Neuronal stem cell (in vitro differentiated cells): ENCODE measurements at regions not wholly inside any gene's neighbourhood (a gene's known extent, or its start where the extent isn't known, plus 50 kb on each side); places are given as distances from the start of the nearest gene placed in this dataset.
A peak's percentile ranks its signal among the peaks of the same experiment; 100 is the strongest.

Source experiments
- DNase-seq: peaks from one replicate; pipeline ENCODE4 v3.0.0-alpha.2; 2013; ENCODE audit warnings: low spot score
- H2AFZ ChIP-seq: one replicate; pipeline ENCODE4 v1.6.1; 2013; ENCODE audit warnings: mild to moderate bottlenecking, low read length, inconsistent platforms
- H2AK5ac ChIP-seq: 2 replicates; pipeline ENCODE4 v1.6.1; 2013; ENCODE audit warnings: low read depth, mild to moderate bottlenecking, inconsistent platforms, low read length, moderate library complexity, mixed read lengths
- H2BK120ac ChIP-seq: 2 replicates; pipeline ENCODE4 v1.6.1; 2013; ENCODE audit warnings: low read depth, mild to moderate bottlenecking, inconsistent platforms, low read length, moderate library complexity, mixed read lengths
- H2BK12ac ChIP-seq: one replicate; pipeline ENCODE4 v1.6.1; 2013; ENCODE audit warnings: low read length, inconsistent platforms
- H2BK15ac ChIP-seq: 2 replicates; pipeline ENCODE4 v1.6.1; 2013; ENCODE audit warnings: mild to moderate bottlenecking, low read length, inconsistent platforms, mixed read lengths
- H2BK5ac ChIP-seq: one replicate; pipeline ENCODE4 v1.6.1; 2013; ENCODE audit warnings: inconsistent platforms, mild to moderate bottlenecking, low read length, moderate library complexity
- H3K14ac ChIP-seq: one replicate; pipeline ENCODE4 v1.6.1; 2013; ENCODE audit warnings: low read length, inconsistent platforms
- H3K18ac ChIP-seq: 2 replicates; pipeline ENCODE4 v1.6.1; 2013; ENCODE audit warnings: low read length, inconsistent platforms
- H3K23ac ChIP-seq: 2 replicates; pipeline ENCODE4 v1.6.1; 2013; ENCODE audit warnings: low read depth, mild to moderate bottlenecking, mixed read lengths, low read length, inconsistent platforms; ENCODE audit not compliant: poor library complexity
- H3K27ac ChIP-seq: replicated peaks from 3 replicates; pipeline ENCODE4 v1.5.1; 2013; ENCODE audit warnings: low read length, inconsistent platforms
- H3K27me3 ChIP-seq, 3 experiments: 2 replicates each; pipeline ENCODE4 v1.6.1; 2013; ENCODE audit warnings: low read length in 3 of 3, mild to moderate bottlenecking in 2 of 3, inconsistent platforms in 1 of 3, low read depth in 1 of 3, mixed read lengths in 1 of 3, moderate library complexity in 1 of 3; ENCODE audit not compliant: control insufficient read depth in 3 of 3, insufficient read depth in 3 of 3
- H3K36me3 ChIP-seq, 2 donors: replicated peaks in 1 of 2; 2 replicates each; pipeline ENCODE4 v1.6.1; 2013; ENCODE audit warnings: low read length in 2 of 2; ENCODE audit not compliant: control insufficient read depth in 2 of 2, insufficient read depth in 2 of 2
- H3K4ac ChIP-seq: 2 replicates; pipeline ENCODE4 v1.6.1; 2013; ENCODE audit warnings: inconsistent platforms, mild to moderate bottlenecking, low read length, moderate library complexity
- H3K4me1 ChIP-seq, 2 donors: 1 replicate in 1 of 2; 2 replicates in 1 of 2; pipeline ENCODE4 v1.6.1; 2013; ENCODE audit warnings: low read length in 2 of 2, low read depth in 1 of 2; ENCODE audit not compliant: control insufficient read depth in 2 of 2, insufficient read depth in 1 of 2
- H3K4me2 ChIP-seq: one replicate; pipeline ENCODE4 v1.6.1; 2013; ENCODE audit warnings: mild to moderate bottlenecking, low read length, inconsistent platforms; ENCODE audit not compliant: insufficient read depth, poor library complexity, severe bottlenecking
- H3K4me3 ChIP-seq, 2 donors: 2 replicates each; pipeline ENCODE4 v1.5.1; 2013; ENCODE audit warnings: low read length in 2 of 2, mild to moderate bottlenecking in 2 of 2, inconsistent platforms in 1 of 2, moderate library complexity in 1 of 2
- H3K79me1 ChIP-seq: one replicate; pipeline ENCODE4 v1.6.1; 2013; ENCODE audit warnings: low read depth, mild to moderate bottlenecking, inconsistent platforms, low read length, moderate library complexity
- H3K9ac ChIP-seq: one replicate; pipeline ENCODE4 v1.6.1; 2013; ENCODE audit warnings: mild to moderate bottlenecking, low read depth, low read length, inconsistent platforms; ENCODE audit not compliant: poor library complexity
- H3K9me3 ChIP-seq, 2 donors: replicated peaks in 1 of 2; 2 replicates each; pipeline versions ENCODE3 to v1.6.1; 2013; ENCODE audit warnings: low read length in 2 of 2, mild to moderate bottlenecking in 2 of 2, inconsistent platforms in 1 of 2, low read depth in 1 of 2, mixed read lengths in 1 of 2, moderate library complexity in 1 of 2; ENCODE audit not compliant: control insufficient read depth in 2 of 2, insufficient read depth in 1 of 2
- H4K8ac ChIP-seq: one replicate; pipeline ENCODE4 v1.6.1; 2013; ENCODE audit warnings: low read depth, mild to moderate bottlenecking, inconsistent platforms, low read length, moderate library complexity
- H4K91ac ChIP-seq: one replicate; pipeline ENCODE4 v1.6.1; 2013; ENCODE audit warnings: low read length, low read depth, mild to moderate bottlenecking, inconsistent platforms; ENCODE audit not compliant: poor library complexity
- WGBS, 2 donors: extraction: QIAGEN DNeasy Blood & Tissue Kit; methylation state at CpG; one replicate each; pipeline ENCODE4 v1.1.7; 2013; ENCODE audit warnings: missing lambda C conversion rate in 2 of 2, mixed read lengths in 1 of 2; ENCODE audit not compliant: insufficient read length in 2 of 2, insufficient replicate concordance in 1 of 2; ENCODE audit errors: extremely low coverage in 2 of 2; 5-methylcytosine and 5-hydroxymethylcytosine counted together

DNA sequence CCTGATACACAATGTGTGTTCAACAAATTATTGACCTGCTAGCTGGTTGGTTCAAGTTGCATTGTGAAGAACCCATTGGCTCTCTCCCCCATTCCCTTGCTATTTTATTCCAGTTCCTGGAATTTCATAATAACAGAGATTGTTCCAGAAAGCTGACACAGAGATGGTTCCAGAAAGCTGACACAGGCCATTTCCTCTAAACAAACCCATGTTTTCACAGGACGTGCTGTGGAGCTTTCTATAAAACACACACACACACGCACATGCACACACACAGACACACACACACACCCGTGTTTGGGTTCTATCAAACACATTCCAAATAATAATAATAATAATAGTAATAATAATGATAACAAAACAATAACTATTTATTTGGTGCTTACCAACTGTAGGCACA lies 259.1 kb downstream of the CLIC5 start:
- no peak overlapping the region for H4K91ac ChIP-seq
- H2AK5ac ChIP-seq, result no peak overlapping the region
- H3K4ac ChIP-seq, result no peak overlapping the region
- DNase-seq, result no peak
- no peak overlapping the region for H2AFZ ChIP-seq
- H3K36me3 ChIP-seq, result no peaks in the 10 kb centered on the region
- no peak overlapping the region for H2BK5ac ChIP-seq
- no CpG with 5 or more reads among the region's 3 CpGs for WGBS, 2 donors
- peaks cover 0 to 6% (median 0%) of the 10 kb centered on the region in 3 experiments for H3K27me3 ChIP-seq
- no peaks in the 10 kb centered on the region for H3K79me1 ChIP-seq
- H3K27ac ChIP-seq, result no peak overlapping the region
- no peak overlapping the region for H3K4me3 ChIP-seq
- H2BK120ac ChIP-seq, result no peak overlapping the region
- H2BK12ac ChIP-seq, result no peak overlapping the region
- H3K9ac ChIP-seq, result no peak overlapping the region
- H3K4me2 ChIP-seq, result no peak overlapping the region
- H3K18ac ChIP-seq, result no peak overlapping the region
- H3K23ac ChIP-seq, result no peak overlapping the region
- H4K8ac ChIP-seq, result no peak overlapping the region
- H3K14ac ChIP-seq, result no peak overlapping the region
- no peak overlapping the region for H2BK15ac ChIP-seq
- no peaks in the 10 kb centered on the region for H3K4me1 ChIP-seq
- no peaks in the 10 kb centered on the region for H3K9me3 ChIP-seq

DNA sequence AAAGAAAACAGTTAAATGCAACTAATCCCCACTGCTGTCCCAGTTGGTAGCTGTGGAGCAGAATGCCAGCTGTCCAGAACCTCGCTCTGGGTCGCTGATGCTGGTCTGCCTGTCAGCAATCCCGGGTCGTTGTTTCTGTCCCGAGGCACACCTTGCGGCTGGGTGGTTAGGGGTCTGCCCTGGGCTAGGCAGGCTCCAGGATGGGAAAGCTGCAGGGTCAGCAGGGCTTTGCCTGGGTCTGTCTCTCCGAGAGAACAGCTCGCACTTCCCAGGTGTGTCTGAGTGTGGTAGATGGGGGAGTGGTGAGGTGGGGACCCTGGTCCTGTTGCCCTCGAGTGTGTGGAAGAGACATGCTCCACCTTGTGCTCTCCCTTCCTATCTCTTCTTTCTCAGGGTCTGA lies 261.2 kb downstream of the CLIC5 start:
- H3K4ac ChIP-seq, result no peak overlapping the region
- no peak overlapping the region for H2AFZ ChIP-seq
- no peak overlapping the region for H2BK12ac ChIP-seq
- no peak overlapping the region for H3K4me3 ChIP-seq
- H3K27me3 ChIP-seq, result peaks cover 0 to 13% (median 0%) of the 10 kb centered on the region in 3 experiments
- H3K4me1 ChIP-seq, result no peaks in the 10 kb centered on the region
- H3K4me2 ChIP-seq, result no peak overlapping the region
- H3K36me3 ChIP-seq, result no peaks in the 10 kb centered on the region
- no peaks in the 10 kb centered on the region for H3K79me1 ChIP-seq
- no peak overlapping the region for H3K14ac ChIP-seq
- H2AK5ac ChIP-seq, result no peak overlapping the region
- H3K27ac ChIP-seq, result no peak overlapping the region
- H4K91ac ChIP-seq, result no peak overlapping the region
- no peak overlapping the region for H2BK15ac ChIP-seq
- H2BK120ac ChIP-seq, result no peak overlapping the region
- peak overlapping the region; percentile 6 for H3K18ac ChIP-seq
- no peaks in the 10 kb centered on the region for H3K9me3 ChIP-seq
- H2BK5ac ChIP-seq, result no peak overlapping the region
- DNase-seq, result no peak
- no CpG with 5 or more reads among the region's 9 CpGs for WGBS, 2 donors
- H4K8ac ChIP-seq, result no peak overlapping the region
- H3K9ac ChIP-seq, result no peak overlapping the region
- no peak overlapping the region for H3K23ac ChIP-seq

DNA sequence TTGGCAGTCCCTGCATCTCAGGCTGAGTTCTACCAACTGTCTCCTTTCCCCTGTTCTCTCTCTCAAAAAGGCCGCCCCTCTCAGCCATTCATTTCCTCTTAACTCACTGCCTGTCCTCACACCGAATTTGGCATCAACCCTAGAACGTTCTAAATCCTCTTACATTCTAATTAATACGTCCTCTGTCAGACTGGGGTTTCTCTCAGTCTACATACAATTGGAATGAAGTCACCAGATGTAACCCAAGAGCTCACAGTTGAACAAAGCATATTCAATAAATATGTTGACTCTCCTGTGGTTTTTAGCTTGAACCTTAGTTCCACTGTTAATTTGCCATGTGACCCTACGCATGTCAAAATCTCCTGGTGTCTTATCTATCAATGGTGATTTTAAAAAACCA lies 269.6 kb downstream of the CLIC5 start:
- no CpG with 5 or more reads among the region's 5 CpGs for WGBS, 2 donors
- no peak overlapping the region for H2BK12ac ChIP-seq
- no peak for DNase-seq

DNA sequence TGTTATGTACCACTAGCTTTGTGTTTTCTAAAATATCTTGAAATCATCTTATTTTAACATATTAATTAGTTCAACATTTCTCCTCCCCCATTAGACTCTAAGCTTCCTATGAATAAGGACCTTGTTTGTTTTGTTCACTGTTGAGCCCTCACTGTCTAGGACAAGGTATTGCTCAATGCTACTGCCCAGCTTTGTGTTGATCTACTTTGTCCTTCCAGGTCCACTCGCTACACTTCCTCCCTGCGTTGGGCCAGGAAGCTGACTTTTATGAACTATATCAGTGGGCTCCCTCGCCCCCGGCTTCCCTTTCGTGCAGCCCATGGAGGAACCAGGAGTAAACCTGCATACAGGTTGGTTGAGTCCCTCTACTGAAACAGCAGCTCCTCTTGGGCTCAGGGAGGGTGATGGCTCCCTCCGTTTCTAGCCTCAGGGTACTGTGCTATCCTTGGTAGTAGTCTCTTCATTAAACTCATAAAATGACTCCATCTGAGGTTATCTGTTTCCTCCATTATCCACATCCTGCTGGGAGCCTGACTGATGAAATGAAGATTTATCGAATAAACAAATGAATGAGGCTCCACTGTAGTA lies 272.5 kb downstream of the CLIC5 start:
- Histone ChIP-seq H3K9ac (no peak overlapping the region), H3K79me1 (no peaks in the 10 kb centered on the region), H3K4me3 (no peak overlapping the region), H3K23ac (peak overlapping the region; percentile 58), H2BK15ac (no peak overlapping the region), H2AFZ (no peak overlapping the region), H4K91ac (no peak overlapping the region), H3K18ac (no peak overlapping the region), H3K14ac (no peak overlapping the region), H2BK120ac (no peak overlapping the region), H3K27ac (no peak overlapping the region), H3K27me3 (no peaks in the 10 kb centered on the region), H2AK5ac (no peak overlapping the region), H3K4me1 (peaks cover 0 to 1% of the 10 kb centered on the region in 2 donors), H3K36me3 (no peaks in the 10 kb centered on the region), H2BK5ac (no peak overlapping the region), H3K9me3 (no peaks in the 10 kb centered on the region), H2BK12ac (no peak overlapping the region), H4K8ac (no peak overlapping the region), H3K4me2 (no peak overlapping the region), H3K4ac (no peak overlapping the region)
- WGBS, 2 donors, result no CpG with 5 or more reads among the region's 7 CpGs
- no peak for DNase-seq

More for the DNA sequence above, 269.6 kb downstream of the CLIC5 start:
- Histone ChIP-seq H4K91ac (no peak overlapping the region), H2BK5ac (no peak overlapping the region), H3K9me3 (no peaks in the 10 kb centered on the region), H3K4me1 (peaks cover 0 to 1% of the 10 kb centered on the region in 2 donors), H3K4me2 (no peak overlapping the region), H2BK120ac (no peak overlapping the region), H3K27ac (no peak overlapping the region), H2BK15ac (no peak overlapping the region), H3K14ac (no peak overlapping the region), H2AFZ (no peak overlapping the region), H3K36me3 (no peaks in the 10 kb centered on the region), H2AK5ac (no peak overlapping the region), H3K9ac (no peak overlapping the region), H3K27me3 (peaks cover 0 to 1% (median 0%) of the 10 kb centered on the region in 3 experiments), H3K4ac (no peak overlapping the region), H3K18ac (no peak overlapping the region), H3K79me1 (no peaks in the 10 kb centered on the region), H3K4me3 (no peak overlapping the region), H3K23ac (no peak overlapping the region), H4K8ac (no peak overlapping the region)
